Mesenchymal stem cell (in vitro differentiated cells and primary cell): ENCODE measurements at regions not wholly inside any gene's neighbourhood (a gene's known extent, or its start where the extent isn't known, plus 50 kb on each side); places are given as distances from the start of the nearest gene placed in this dataset.
A peak's percentile ranks its signal among the peaks of the same experiment; 100 is the strongest.

Experiments used
- DNase-seq: peaks from one replicate; pipeline ENCODE4 v3.0.0-alpha.2; 2013
- H2AFZ ChIP-seq: one replicate; pipeline ENCODE4 v1.6.1; 2013; ENCODE audit warnings: low read depth, mild to moderate bottlenecking, control low read depth, inconsistent platforms, low read length, moderate library complexity
- H2AK5ac ChIP-seq: 2 replicates; pipeline ENCODE4 v1.6.1; 2013; ENCODE audit warnings: low read length, moderate library complexity, mild to moderate bottlenecking, inconsistent platforms; ENCODE audit not compliant: severe bottlenecking
- H2BK120ac ChIP-seq: one replicate; pipeline ENCODE4 v1.6.1; 2013; ENCODE audit warnings: low read depth, mild to moderate bottlenecking, inconsistent platforms, low read length, moderate library complexity
- H2BK12ac ChIP-seq, 2 experiments: one replicate each; pipeline ENCODE4 v1.6.1; 2013; ENCODE audit warnings: inconsistent platforms in 2 of 2, low read length in 2 of 2, mild to moderate bottlenecking in 2 of 2, moderate library complexity in 2 of 2, control low read depth in 1 of 2
- H2BK15ac ChIP-seq: one replicate; pipeline ENCODE4 v1.6.1; 2013; ENCODE audit warnings: mild to moderate bottlenecking, low read depth, inconsistent platforms; ENCODE audit not compliant: poor library complexity, severe bottlenecking
- H2BK5ac ChIP-seq: 2 replicates; pipeline ENCODE4 v1.6.1; 2013; ENCODE audit warnings: low read depth, mild to moderate bottlenecking, low read length, control low read depth, inconsistent platforms; ENCODE audit not compliant: poor library complexity, severe bottlenecking
- H3K14ac ChIP-seq, 2 experiments: one replicate each; pipeline ENCODE4 v1.6.1; 2013; ENCODE audit warnings: inconsistent platforms in 2 of 2, low read length in 2 of 2, control low read depth in 1 of 2, mild to moderate bottlenecking in 1 of 2, moderate library complexity in 1 of 2
- H3K18ac ChIP-seq, 2 experiments: one replicate each; pipeline ENCODE4 v1.6.1; 2013; ENCODE audit warnings: inconsistent platforms in 2 of 2, low read length in 2 of 2, control low read depth in 1 of 2, low read depth in 1 of 2, mild to moderate bottlenecking in 1 of 2
- H3K23ac ChIP-seq, 2 experiments: one replicate each; pipeline ENCODE4 v1.6.1; 2013; ENCODE audit warnings: inconsistent platforms in 2 of 2, low read length in 2 of 2, mild to moderate bottlenecking in 2 of 2, moderate library complexity in 2 of 2, control low read depth in 1 of 2
- H3K27ac ChIP-seq: 2 replicates; pipeline ENCODE4 v1.5.1; 2013; ENCODE audit warnings: mild to moderate bottlenecking, moderate library complexity, low read length, control low read depth, inconsistent platforms; ENCODE audit not compliant: poor library complexity, severe bottlenecking
- H3K27me3 ChIP-seq, 2 experiments: 2 replicates each; pipeline versions ENCODE4 v1.6.1 to v1.7.0; 2013; ENCODE audit warnings: low read length in 2 of 2, mild to moderate bottlenecking in 2 of 2, moderate library complexity in 2 of 2, control low read depth in 1 of 2, inconsistent platforms in 1 of 2; ENCODE audit not compliant: control insufficient read depth in 1 of 2, insufficient read depth in 1 of 2
- H3K36me3 ChIP-seq, 2 experiments: 2 replicates each; pipeline versions ENCODE4 v1.6.1 to v1.7.0; 2013; ENCODE audit warnings: low read length in 2 of 2, control low read depth in 1 of 2, inconsistent platforms in 1 of 2, low read depth in 1 of 2, mild to moderate bottlenecking in 1 of 2; ENCODE audit not compliant: insufficient read depth in 2 of 2, control insufficient read depth in 1 of 2
- H3K4ac ChIP-seq, 2 experiments: one replicate each; pipeline ENCODE4 v1.6.1; 2013; ENCODE audit warnings: inconsistent platforms in 2 of 2, low read length in 2 of 2, mild to moderate bottlenecking in 2 of 2, moderate library complexity in 2 of 2, control low read depth in 1 of 2, low read depth in 1 of 2
- H3K4me1 ChIP-seq: 2 replicates; pipeline ENCODE4 v1.6.1; 2013; ENCODE audit warnings: low read depth, low read length, control low read depth; ENCODE audit not compliant: control insufficient read depth, insufficient read depth
- H3K4me2 ChIP-seq: 2 replicates; pipeline ENCODE4 v1.6.1; 2013; ENCODE audit warnings: low read length, mild to moderate bottlenecking, inconsistent platforms; ENCODE audit not compliant: poor library complexity, severe bottlenecking
- H3K4me3 ChIP-seq, 2 experiments: 2 replicates each; pipeline versions ENCODE4 v1.5.1 to v1.7.0; 2013; ENCODE audit warnings: low read length in 2 of 2, mild to moderate bottlenecking in 2 of 2, control low read depth in 1 of 2, low read depth in 1 of 2; ENCODE audit not compliant: insufficient read depth in 1 of 2
- H3K79me1 ChIP-seq: replicated peaks from 2 replicates; pipeline ENCODE4 v1.6.1; 2013; ENCODE audit warnings: mild to moderate bottlenecking, control low read depth, low read length, inconsistent platforms; ENCODE audit not compliant: poor library complexity, severe bottlenecking
- H3K9ac ChIP-seq: 2 replicates; pipeline ENCODE4 v1.7.0; 2013; ENCODE audit warnings: mild to moderate bottlenecking, low read length, moderate library complexity
- H3K9me3 ChIP-seq: 2 replicates; pipeline ENCODE4 v1.7.0; 2013; ENCODE audit warnings: mild to moderate bottlenecking, low read length; ENCODE audit not compliant: control insufficient read depth
- H4K8ac ChIP-seq: one replicate; pipeline ENCODE4 v1.6.1; 2013; ENCODE audit warnings: inconsistent platforms, mild to moderate bottlenecking, low read length, moderate library complexity
- H4K91ac ChIP-seq: one replicate; pipeline ENCODE4 v1.6.1; 2013; ENCODE audit warnings: mild to moderate bottlenecking, low read length, inconsistent platforms
- WGBS: methylation state at CpG from one replicate; pipeline ENCODE4 v1.1.7; 2013; ENCODE audit warnings: mixed read lengths; 5-methylcytosine and 5-hydroxymethylcytosine counted together

- H2BK15ac ChIP-seq: peak overlapping the region; percentile 85
- no peak overlapping the region for H4K91ac ChIP-seq
- H3K23ac ChIP-seq: no peak overlapping the region
- no peak overlapping the region for H2AFZ ChIP-seq
- no peaks in the 10 kb centered on the region for H3K9me3 ChIP-seq
- H3K4me3 ChIP-seq: peak overlapping the region in 1 of 2 experiments; percentile 59
- H3K18ac ChIP-seq: peak overlapping the region; percentile 48 to 68
- H2AK5ac ChIP-seq: peak overlapping the region; percentile 9
- H2BK12ac ChIP-seq: peak overlapping the region in 1 of 2 experiments; percentile 75
- peaks cover 12% of the 10 kb centered on the region for H3K4me1 ChIP-seq
- H3K14ac ChIP-seq: no peak overlapping the region
- no peak overlapping the region for H3K4me2 ChIP-seq
- 89% methylated on average over 16 of the region's 16 CpGs for WGBS
- H3K36me3 ChIP-seq: no peaks in the 10 kb centered on the region
- DNase-seq: no peak
- peak overlapping the region; percentile 82 for H3K9ac ChIP-seq
- no peak overlapping the region for H2BK120ac ChIP-seq
- H3K4ac ChIP-seq: no peak overlapping the region
- no peaks in the 10 kb centered on the region for H3K27me3 ChIP-seq
- H3K27ac ChIP-seq: no peak overlapping the region
- no peaks in the 10 kb centered on the region for H3K79me1 ChIP-seq
- H4K8ac ChIP-seq: peak overlapping the region; percentile 10
- no peak overlapping the region for H2BK5ac ChIP-seq
These were observed 88.8 kb downstream of the CDC42EP3 start for GRCh38 chr2:37582481-37583220.

GRCh38 chr2:37583402-37583801 lies 88.0 kb downstream of the CDC42EP3 start:
- Histone ChIP-seq H4K8ac (no peak overlapping the region), H3K4me1 (peaks cover 12% of the 10 kb centered on the region), H3K9me3 (no peaks in the 10 kb centered on the region), H2AFZ (no peak overlapping the region), H3K27ac (peak overlapping the region; percentile 48), H2BK12ac (peak overlapping the region; percentile 8 to 99), H3K9ac (peak overlapping the region; percentile 82), H4K91ac (no peak overlapping the region), H3K23ac (no peak overlapping the region), H2AK5ac (peak overlapping the region; percentile 23), H3K14ac (no peak overlapping the region), H2BK120ac (no peak overlapping the region), H2BK15ac (no peak overlapping the region), H3K4me2 (no peak overlapping the region), H3K79me1 (no peaks in the 10 kb centered on the region), H3K36me3 (no peaks in the 10 kb centered on the region), H2BK5ac (no peak overlapping the region), H3K27me3 (no peaks in the 10 kb centered on the region), H3K4me3 (peak overlapping the region in 1 of 2 experiments; percentile 59), H3K18ac (peak overlapping the region in 1 of 2 experiments; percentile 67), H3K4ac (no peak overlapping the region)
- 75% methylated on average over 3 of the region's 3 CpGs for WGBS
- no peak for DNase-seq

DNA sequence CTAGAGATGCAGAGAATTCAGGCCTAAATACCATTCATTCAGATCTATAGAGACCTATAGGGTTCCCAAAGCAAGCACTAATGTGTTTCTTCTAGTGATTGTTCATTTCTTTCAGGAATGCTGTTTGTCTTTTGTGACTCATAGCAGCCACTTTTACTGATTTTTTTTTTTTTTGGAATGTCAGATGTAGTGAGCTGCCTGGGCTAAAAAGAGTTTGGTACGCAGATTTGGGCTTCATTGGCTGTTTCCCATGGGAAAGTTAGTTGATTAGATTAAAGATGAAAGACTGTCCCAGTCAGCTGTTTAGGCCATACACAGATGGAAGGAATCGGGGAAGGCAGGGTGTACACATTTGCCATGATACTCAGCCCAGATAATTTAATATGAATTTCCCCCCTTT lies 87.6 kb downstream of the CDC42EP3 start:
- Histone ChIP-seq H3K4ac (peak overlapping the region; percentile 6 to 81), H3K14ac (no peak overlapping the region), H3K23ac (no peak overlapping the region), H2AK5ac (peak overlapping the region; percentile 19), H3K4me1 (peaks cover 12% of the 10 kb centered on the region), H3K4me3 (peak overlapping the region in 1 of 2 experiments; percentile 59), H2BK12ac (peak overlapping the region in 1 of 2 experiments; percentile 40), H2AFZ (no peak overlapping the region), H3K36me3 (no peaks in the 10 kb centered on the region), H4K8ac (no peak overlapping the region), H2BK5ac (peak overlapping the region; percentile 20), H2BK15ac (no peak overlapping the region), H3K27me3 (no peaks in the 10 kb centered on the region), H3K27ac (peak overlapping the region; percentile 86), H3K9me3 (no peaks in the 10 kb centered on the region), H4K91ac (no peak overlapping the region), H2BK120ac (peak overlapping the region; percentile 66), H3K9ac (peak overlapping the region; percentile 82), H3K18ac (peak overlapping the region; percentile 65 to 80), H3K4me2 (no peak overlapping the region), H3K79me1 (no peaks in the 10 kb centered on the region)
- WGBS: 0% methylated on average over 1 of the region's 2 CpGs
- peak; percentile 71 for DNase-seq

DNA sequence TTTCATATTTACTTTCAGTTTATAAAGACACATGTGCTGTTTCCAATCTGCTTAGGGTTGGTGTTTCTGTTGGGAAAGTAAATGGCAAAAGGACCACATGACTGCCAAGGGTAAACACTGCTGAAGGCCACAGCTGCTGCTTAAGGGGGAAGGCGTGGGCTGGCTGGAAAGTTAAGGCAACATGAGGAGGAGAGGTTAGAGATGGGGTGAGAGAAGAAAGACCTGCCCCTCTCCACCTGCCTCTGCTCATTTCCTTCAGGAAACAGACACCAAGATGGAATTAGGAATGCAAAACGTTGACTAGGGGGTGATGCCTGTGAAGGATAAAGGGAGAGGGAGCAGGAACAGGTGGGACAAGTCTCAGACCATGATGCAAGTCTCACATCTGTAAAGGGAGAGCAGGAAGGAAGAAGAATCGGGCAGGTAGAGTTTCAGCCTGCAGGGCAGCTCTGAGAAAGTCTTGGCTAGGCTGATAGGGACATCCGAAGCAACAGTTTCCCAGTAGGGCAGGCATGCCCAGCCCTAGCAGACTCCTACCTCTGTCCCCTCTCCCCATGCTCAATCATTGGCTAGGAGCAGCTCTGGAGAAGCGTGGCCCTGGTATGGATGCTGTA lies 86.0 kb downstream of the CDC42EP3 start:
- Histone ChIP-seq H3K14ac (peak overlapping the region in 1 of 2 experiments; percentile 94), H3K79me1 (no peaks in the 10 kb centered on the region), H2BK120ac (peak overlapping the region; percentile 7), H3K36me3 (no peaks in the 10 kb centered on the region), H4K8ac (peak overlapping the region; percentile 85), H4K91ac (peak overlapping the region; percentile 93), H2AK5ac (peak overlapping the region; percentile 71), H3K4me1 (peaks cover 11% of the 10 kb centered on the region), H3K4me2 (no peak overlapping the region), H3K4ac (peak overlapping the region; percentile 3 to 92), H3K27me3 (no peaks in the 10 kb centered on the region), H2AFZ (no peak overlapping the region), H2BK15ac (no peak overlapping the region), H2BK5ac (no peak overlapping the region), H3K9me3 (no peaks in the 10 kb centered on the region), H3K27ac (peak overlapping the region; percentile 88), H3K9ac (no peak overlapping the region), H3K23ac (no peak overlapping the region), H2BK12ac (peak overlapping the region; percentile 95 to 99), H3K4me3 (no peak overlapping the region), H3K18ac (peak overlapping the region; percentile 89 to 93)
- WGBS: 53% methylated on average over 3 of the region's 5 CpGs
- peak; percentile 83 for DNase-seq
